ENCODE measurements at regions not wholly inside any gene's neighbourhood (a gene's known extent, or its start where the extent isn't known, plus 50 kb on each side); places are given as distances from the start of the nearest gene placed in this dataset.

DNA sequence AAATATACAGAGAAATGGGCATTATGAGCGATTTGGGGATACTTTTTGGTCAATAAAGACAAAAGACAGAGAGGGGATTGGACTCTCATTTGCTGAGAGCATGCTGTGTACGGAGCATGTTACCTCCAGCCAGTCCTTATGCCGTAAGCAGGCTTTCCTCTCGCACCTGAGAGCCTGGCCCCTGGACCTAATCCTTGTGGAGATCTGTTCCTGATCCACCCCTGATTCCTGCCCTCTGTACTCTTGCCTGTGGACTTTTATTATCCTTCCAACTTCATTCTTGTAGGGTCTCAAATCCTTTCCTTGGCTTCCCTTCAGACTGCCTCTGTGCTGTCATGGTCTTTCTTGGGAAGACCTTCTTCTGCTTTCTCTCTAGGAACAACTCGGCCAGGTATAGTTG is 803.1 kb upstream of the RAB6C start:
- POLR2A ChIA-PET: no interaction called here
- no peak for DNase-seq
- Mint-ChIP-seq H3K9me3 (no peaks in the 10 kb centered on the region), H3K27ac (no peak overlapping the region), H3K4me3 (no peak overlapping the region), H3K36me3 (ENCODE audit: low read depth) (no peaks in the 10 kb centered on the region), H3K4me1 (no peaks in the 10 kb centered on the region), H3K27me3 (no peaks in the 10 kb centered on the region)
- CTCF ChIA-PET: no interaction called here

DNA sequence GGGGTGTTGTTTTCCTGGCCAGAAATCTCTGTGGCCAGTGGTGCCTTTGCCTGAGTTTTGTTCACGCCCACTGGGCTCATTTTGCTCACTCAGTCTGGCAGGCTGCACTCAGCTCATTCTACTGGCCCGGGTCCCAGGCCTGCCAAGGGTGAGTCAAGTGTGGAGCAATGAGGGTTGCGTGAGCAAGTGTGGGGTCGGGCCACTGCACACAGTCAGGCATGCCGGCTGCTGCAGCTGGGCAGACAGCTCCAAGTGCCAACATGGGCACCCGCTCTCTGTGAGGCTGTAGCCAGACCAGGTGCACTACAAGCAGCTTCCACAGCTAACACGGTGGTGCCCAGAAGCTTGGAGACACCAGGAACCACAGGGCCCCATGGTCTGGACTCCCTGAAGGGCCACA is 801.1 kb upstream of the RAB6C start:
- DNase-seq: no peak
- ChIA-PET POLR2A (no interaction called here), CTCF (no interaction called here)
- Mint-ChIP-seq H3K27me3 (no peaks in the 10 kb centered on the region), H3K4me1 (no peaks in the 10 kb centered on the region), H3K27ac (no peak overlapping the region), H3K36me3 (ENCODE audit: low read depth) (no peaks in the 10 kb centered on the region), H3K9me3 (no peaks in the 10 kb centered on the region), H3K4me3 (no peak overlapping the region)

DNA sequence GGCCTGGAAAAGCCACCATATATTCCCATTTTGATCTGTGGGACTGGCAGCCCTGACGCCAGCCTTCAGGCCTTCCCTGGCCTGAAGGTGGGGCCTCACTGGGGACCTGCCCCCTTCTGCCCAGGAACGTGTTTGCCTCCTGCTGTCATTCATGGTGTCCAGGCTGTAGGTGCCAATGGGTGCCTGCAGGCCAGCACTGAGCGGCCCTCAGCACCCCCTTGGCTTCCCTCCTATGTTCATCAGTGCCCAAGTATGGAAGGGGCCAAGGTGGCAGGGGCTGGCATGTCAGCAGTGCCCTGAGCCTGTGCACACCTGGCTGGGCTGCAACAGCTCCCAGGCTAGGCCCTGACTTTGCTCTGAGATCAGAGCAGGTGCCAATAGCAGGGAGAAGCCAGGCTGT is 800.3 kb upstream of the RAB6C start:
- Mint-ChIP-seq H3K27ac (no peak overlapping the region), H3K9me3 (no peaks in the 10 kb centered on the region), H3K27me3 (no peaks in the 10 kb centered on the region), H3K4me1 (no peaks in the 10 kb centered on the region), H3K36me3 (ENCODE audit: low read depth) (no peaks in the 10 kb centered on the region), H3K4me3 (no peak overlapping the region)
- ChIA-PET POLR2A (no interaction called here), CTCF (no interaction called here)
- no peak for DNase-seq

DNA sequence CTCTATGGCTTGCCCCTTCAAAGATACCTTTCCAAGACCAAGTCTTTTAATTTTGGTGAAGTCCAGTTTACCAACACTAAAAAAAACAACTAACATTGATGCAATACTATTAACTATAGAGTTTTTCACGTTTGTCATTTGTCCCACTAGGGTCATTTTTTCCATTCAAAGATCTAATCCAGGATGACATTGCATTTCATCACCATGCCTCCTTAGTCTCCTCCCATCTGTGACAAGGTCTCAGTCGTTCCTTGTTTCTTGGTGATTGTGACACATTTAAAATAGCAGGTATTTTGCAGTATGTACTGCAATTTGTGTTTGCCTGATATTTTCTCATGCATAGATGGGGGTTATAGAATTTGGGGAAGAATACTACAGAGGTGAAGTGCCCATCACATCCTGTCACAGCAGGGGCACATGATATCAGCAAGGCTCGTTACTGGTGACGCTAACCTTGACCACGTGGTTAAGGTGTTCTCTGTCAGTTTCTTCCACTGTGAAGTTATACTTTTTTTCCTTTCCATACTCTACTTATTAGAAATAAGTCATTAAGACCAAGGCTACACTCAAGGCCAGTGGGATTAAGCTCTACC is 799.2 kb upstream of the RAB6C start:
- Mint-ChIP-seq H3K4me3 (no peak overlapping the region), H3K9me3 (no peaks in the 10 kb centered on the region), H3K27me3 (no peaks in the 10 kb centered on the region), H3K36me3 (ENCODE audit: low read depth) (no peaks in the 10 kb centered on the region), H3K4me1 (no peaks in the 10 kb centered on the region), H3K27ac (no peak overlapping the region)
- ChIA-PET CTCF (no interaction called here), POLR2A (no interaction called here)
- no peak for DNase-seq

DNA sequence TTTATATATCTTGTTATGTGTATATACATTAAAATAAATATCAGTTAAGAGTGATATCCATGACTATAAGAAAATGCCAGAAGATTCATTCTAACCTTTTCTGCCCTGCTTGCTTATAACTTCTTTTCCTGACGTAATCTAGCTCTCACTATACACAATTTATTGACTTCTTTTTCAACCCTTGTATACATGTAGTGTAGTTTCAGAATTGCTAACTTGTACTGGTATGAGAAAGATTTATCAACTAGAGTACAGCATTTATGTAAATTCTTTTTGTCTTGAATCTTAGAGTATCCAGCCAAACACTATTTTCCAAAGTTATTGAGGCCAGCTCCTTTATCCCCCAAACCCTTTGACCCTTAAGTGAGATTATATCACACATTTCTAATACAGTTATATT is 798.0 kb upstream of the RAB6C start:
- H3K4me3 Mint-ChIP-seq: no peak overlapping the region
- CTCF ChIA-PET: no interaction called here
- no peaks in the 10 kb centered on the region for H3K4me1 Mint-ChIP-seq
- H3K27ac Mint-ChIP-seq: no peak overlapping the region
- H3K27me3 Mint-ChIP-seq: no peaks in the 10 kb centered on the region
- no peaks in the 10 kb centered on the region for H3K36me3 Mint-ChIP-seq (ENCODE audit: low read depth)
- POLR2A ChIA-PET: no interaction called here
- H3K9me3 Mint-ChIP-seq: no peaks in the 10 kb centered on the region
- DNase-seq: no peak

DNA sequence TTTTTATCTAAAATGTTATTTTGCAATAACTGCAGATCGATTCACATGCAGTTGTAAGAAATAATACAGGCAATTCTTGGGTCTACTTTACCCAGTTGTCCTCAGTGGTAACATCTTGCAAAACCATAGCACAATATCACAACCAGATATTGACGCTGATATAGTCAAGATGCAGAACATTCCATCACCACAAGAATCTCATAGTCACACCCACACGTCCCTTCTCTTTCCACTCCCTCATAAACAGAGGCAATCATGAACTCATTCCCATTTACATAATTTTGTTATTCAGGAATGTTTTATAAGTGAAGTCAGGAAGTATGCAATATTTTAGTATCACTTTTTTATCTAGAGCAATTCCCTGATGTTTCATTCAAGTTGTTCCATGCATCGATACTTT is 797.5 kb upstream of the RAB6C start:
- H3K4me1 Mint-ChIP-seq: no peaks in the 10 kb centered on the region
- no peaks in the 10 kb centered on the region for H3K36me3 Mint-ChIP-seq (ENCODE audit: low read depth)
- no peaks in the 10 kb centered on the region for H3K9me3 Mint-ChIP-seq
- ChIA-PET POLR2A (no interaction called here), CTCF (no interaction called here)
- H3K27ac Mint-ChIP-seq: no peak overlapping the region
- DNase-seq: no peak
- no peak overlapping the region for H3K4me3 Mint-ChIP-seq
- H3K27me3 Mint-ChIP-seq: no peaks in the 10 kb centered on the region

DNA sequence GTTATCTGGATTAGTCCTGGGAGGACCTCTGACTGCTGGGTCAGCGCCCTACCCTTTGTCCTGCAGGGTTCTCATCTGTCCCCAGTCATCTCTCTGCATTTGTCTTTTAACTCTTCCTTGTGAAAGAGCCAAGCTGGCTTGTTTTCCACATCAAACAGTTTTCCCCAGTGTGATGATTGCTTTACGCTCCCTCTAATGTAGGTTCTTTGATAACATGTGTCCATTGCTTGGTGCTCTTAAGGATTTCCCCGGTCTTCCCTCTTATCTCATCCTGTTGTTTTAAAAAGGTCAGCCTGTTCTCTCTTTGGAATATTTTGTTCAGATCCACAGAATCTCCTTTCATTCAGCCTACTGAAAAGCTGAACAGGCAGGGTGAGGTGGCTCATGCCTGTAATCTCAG is 792.1 kb upstream of the RAB6C start:
- no peaks in the 10 kb centered on the region for H3K36me3 Mint-ChIP-seq (ENCODE audit: low read depth)
- ChIA-PET CTCF (no interaction called here), POLR2A (no interaction called here)
- H3K4me3 Mint-ChIP-seq: no peak overlapping the region
- H3K27me3 Mint-ChIP-seq: no peaks in the 10 kb centered on the region
- no peak overlapping the region for H3K27ac Mint-ChIP-seq
- peaks cover 3% of the 10 kb centered on the region for H3K9me3 Mint-ChIP-seq
- no peak for DNase-seq
- no peaks in the 10 kb centered on the region for H3K4me1 Mint-ChIP-seq

DNA sequence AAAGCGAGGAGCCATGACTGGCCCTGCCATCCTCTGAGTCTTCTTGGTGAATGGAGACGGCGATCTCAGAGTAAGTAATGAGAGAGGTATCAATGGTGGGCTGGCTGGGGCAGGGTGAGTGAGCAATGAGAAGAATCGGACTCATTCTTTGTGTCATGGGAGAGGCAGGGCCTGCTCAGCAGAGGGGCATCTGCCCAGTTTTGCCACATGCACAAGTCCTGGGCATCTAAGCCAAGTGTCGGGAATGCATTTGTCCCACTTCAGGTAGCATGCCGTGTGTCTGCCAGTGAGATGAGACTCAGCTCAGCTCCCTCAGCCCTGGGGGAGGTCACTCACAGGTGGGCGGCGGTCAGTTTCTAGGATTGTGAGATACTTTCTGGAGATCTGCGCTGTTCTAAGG is 791.0 kb upstream of the RAB6C start:
- Mint-ChIP-seq H3K9me3 (peaks cover 3% of the 10 kb centered on the region), H3K27ac (no peak overlapping the region), H3K27me3 (no peaks in the 10 kb centered on the region), H3K36me3 (ENCODE audit: low read depth) (no peaks in the 10 kb centered on the region), H3K4me3 (no peak overlapping the region), H3K4me1 (no peaks in the 10 kb centered on the region)
- CTCF ChIA-PET: no interaction called here
- POLR2A ChIA-PET: no interaction called here
- DNase-seq: no peak

DNA sequence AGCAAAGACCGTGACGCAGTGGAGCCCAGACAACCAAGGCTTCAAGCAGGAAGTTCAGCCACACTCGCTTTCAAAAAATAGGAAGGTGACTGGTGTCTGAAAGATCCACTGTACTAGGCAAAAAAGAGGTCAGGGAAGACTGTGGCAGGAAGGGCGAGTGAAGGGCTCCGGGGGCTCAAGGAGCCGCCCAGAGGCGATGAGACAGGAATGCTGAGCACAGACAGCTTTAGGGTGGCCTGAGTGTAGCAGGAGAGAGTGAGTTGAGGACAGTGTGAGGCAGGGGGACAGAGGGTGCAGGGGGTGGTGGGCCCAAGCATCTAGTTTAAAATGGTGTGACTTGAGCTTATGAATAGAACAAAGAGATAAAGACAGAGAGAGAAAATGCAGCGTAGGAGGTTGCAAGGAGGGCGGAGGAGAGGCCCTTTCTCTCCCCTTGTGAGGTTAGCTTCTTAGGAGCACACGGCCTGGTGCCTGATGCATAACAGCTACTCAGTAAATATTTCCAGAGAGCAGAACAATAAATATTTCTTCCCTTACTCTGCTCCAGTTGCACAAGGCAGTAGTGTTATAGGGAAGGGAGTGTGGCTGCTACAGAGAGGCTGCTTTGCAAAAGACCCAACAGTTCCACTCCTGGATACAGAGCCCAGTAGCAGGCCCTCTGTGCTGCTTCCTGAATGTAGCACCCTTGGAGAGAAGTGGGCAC is 789.7 kb upstream of the RAB6C start:
- CTCF ChIA-PET: no interaction called here
- Mint-ChIP-seq H3K27ac (no peak overlapping the region), H3K27me3 (no peaks in the 10 kb centered on the region), H3K9me3 (peaks cover 3% of the 10 kb centered on the region), H3K4me1 (no peaks in the 10 kb centered on the region), H3K4me3 (no peak overlapping the region), H3K36me3 (ENCODE audit: low read depth) (no peaks in the 10 kb centered on the region)
- POLR2A ChIA-PET: no interaction called here
- no peak for DNase-seq

DNA sequence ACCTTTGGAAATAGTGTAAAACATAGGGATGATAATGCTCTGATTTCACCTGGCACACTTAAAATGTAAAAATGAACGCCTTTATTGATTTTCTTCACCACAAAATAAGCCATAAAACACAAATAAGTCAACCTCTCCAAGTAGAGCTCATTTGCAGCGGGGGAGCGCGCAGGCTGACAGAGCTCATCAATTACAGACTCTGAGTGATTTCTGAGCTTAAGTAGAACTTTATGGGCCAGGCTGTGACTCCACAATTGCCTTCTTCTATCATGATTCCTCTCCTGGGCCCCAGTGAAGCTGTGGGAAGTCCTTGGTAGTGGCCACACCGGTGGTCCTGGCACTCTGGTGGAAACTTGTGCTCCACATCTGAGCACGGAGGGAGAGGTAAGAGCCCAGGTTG is 789.0 kb upstream of the RAB6C start:
- Mint-ChIP-seq H3K36me3 (ENCODE audit: low read depth) (no peaks in the 10 kb centered on the region), H3K27me3 (no peaks in the 10 kb centered on the region), H3K27ac (no peak overlapping the region), H3K9me3 (peaks cover 3% of the 10 kb centered on the region), H3K4me3 (no peak overlapping the region), H3K4me1 (no peaks in the 10 kb centered on the region)
- POLR2A ChIA-PET: no interaction called here
- no peak for DNase-seq
- CTCF ChIA-PET: no interaction called here

DNA sequence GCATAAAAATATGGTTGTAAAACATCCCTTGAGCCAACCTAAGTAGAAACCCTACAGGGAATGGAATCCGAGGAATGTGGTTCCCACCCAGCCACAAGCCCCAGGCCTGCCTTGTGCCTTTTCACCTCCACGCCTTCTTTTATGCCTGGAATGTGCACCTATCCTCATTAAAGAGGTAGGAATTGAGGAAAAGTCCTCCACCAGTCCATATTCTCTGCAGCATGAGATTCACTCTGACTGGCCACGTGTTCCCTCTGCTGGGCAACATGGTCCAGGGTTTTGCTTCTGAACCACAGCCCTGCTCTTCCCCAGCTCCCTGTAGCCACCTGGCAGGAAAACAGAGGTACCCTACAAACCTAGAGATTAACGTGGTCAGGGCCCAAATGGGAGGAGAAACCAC is 787.9 kb upstream of the RAB6C start:
- no peak overlapping the region for H3K27ac Mint-ChIP-seq
- no peak overlapping the region for H3K4me3 Mint-ChIP-seq
- CTCF ChIA-PET: no interaction called here
- POLR2A ChIA-PET: no interaction called here
- DNase-seq: no peak
- H3K9me3 Mint-ChIP-seq: peaks cover 3% of the 10 kb centered on the region
- no peaks in the 10 kb centered on the region for H3K36me3 Mint-ChIP-seq (ENCODE audit: low read depth)
- no peaks in the 10 kb centered on the region for H3K4me1 Mint-ChIP-seq
- H3K27me3 Mint-ChIP-seq: no peaks in the 10 kb centered on the region

DNA sequence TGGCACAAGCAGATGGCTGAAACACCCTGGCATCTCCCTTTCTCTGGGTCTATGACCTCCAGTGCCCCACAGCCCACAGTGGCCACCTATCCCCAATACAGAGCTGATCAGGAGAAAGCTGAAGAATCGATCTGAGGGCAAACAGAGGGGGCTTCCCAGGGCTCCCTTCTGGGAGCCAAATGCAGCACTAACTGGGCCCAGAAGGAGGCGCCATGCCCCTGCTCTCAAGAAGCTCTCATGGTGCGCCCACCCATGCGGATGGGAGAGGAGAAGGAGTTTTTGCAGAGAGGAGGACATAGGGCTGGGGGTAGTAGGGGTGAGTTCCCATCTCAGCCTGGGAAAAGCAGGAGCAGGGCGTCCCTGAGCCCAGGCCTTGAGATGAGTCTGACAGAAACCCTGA is 787.3 kb upstream of the RAB6C start:
- H3K9me3 Mint-ChIP-seq: peaks cover 3% of the 10 kb centered on the region
- ChIA-PET POLR2A (no interaction called here), CTCF (no interaction called here)

DNA sequence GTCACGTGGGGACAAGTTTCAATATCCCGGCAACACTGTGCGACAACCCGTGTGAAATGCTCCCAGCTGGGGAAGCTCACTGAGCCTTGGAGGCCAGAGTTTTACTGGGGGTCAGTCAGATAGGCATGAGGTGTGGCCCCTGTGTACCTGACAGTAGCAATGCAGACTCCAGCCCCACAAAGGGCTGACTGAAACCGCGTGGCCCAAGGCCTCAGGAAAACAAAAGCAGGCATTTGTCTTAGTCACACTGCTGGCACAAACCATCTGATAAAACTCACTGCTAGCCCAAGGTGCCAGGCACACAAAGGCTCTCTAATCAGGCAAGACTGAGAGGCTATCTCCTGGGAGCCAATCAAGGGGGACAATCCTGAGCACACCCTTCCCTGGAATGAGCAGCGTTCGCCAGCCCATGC is 786.6 kb upstream of the RAB6C start:
- no peaks in the 10 kb centered on the region for H3K36me3 Mint-ChIP-seq (ENCODE audit: low read depth)
- no peak overlapping the region for H3K27ac Mint-ChIP-seq
- no peaks in the 10 kb centered on the region for H3K27me3 Mint-ChIP-seq
- no peak overlapping the region for H3K4me3 Mint-ChIP-seq
- ChIA-PET POLR2A (no interaction called here), CTCF (no interaction called here)
- no peak for DNase-seq
- H3K9me3 Mint-ChIP-seq: peaks cover 3% of the 10 kb centered on the region
- no peaks in the 10 kb centered on the region for H3K4me1 Mint-ChIP-seq

More for the DNA sequence above, 787.3 kb upstream of the RAB6C start:
- no peak for DNase-seq
- no peak overlapping the region for H3K27ac Mint-ChIP-seq
- no peaks in the 10 kb centered on the region for H3K36me3 Mint-ChIP-seq (ENCODE audit: low read depth)
- no peak overlapping the region for H3K4me3 Mint-ChIP-seq
- no peaks in the 10 kb centered on the region for H3K27me3 Mint-ChIP-seq
- no peaks in the 10 kb centered on the region for H3K4me1 Mint-ChIP-seq

DNA sequence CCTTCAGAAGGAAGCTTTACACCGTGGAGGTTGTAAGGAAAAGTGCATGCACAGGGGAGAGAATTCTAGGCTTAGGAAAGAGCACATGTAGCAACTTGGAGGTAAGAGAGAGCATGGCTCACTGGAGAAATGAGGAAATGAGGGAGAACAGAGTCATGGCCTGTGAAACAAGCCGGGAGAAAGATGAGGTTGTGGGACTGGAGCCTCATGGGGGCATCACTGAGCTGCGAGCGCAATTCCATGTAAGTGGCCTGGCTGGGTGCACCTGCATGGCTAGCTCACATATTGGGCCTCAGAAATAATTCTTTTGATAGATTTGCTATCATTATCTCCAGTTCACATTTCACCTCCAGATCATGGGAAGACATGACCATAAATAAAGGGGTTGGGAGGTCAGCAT is 785.5 kb upstream of the RAB6C start:
- no peak overlapping the region for H3K27ac Mint-ChIP-seq
- CTCF ChIA-PET: no interaction called here

More for the DNA sequence above, 785.5 kb upstream of the RAB6C start:
- Mint-ChIP-seq H3K9me3 (peaks cover 2% of the 10 kb centered on the region), H3K4me1 (no peaks in the 10 kb centered on the region), H3K27me3 (no peaks in the 10 kb centered on the region), H3K36me3 (ENCODE audit: low read depth) (no peaks in the 10 kb centered on the region), H3K4me3 (no peak overlapping the region)
- POLR2A ChIA-PET: no interaction called here
- no peak for DNase-seq

Measured in activated CD4-positive, alpha-beta memory T cell treated with anti-CD3 and anti-CD28 coated beads, Interleukin-2, amount 10 ng/mL, durations not matched to agents 7 days and 5 days (primary cell).